ENCODE measurements at regions not wholly inside any gene's neighbourhood (a gene's known extent, or its start where the extent isn't known, plus 50 kb on each side); places are given as distances from the start of the nearest gene placed in this dataset.

- H3K27me3 ChIP-seq (replicated peaks; ENCODE audit: insufficient read depth) = no peaks in the 10 kb centered on the region
- no peak for DNase-seq (ENCODE audit: low spot score)
- H3K4me1 ChIP-seq (replicated peaks) = no peaks in the 10 kb centered on the region
- H3K36me3 ChIP-seq = no peaks in the 10 kb centered on the region
- intact Hi-C loops (cut with DNase I) = no loop called here
- no peak overlapping the region for H3K4me3 ChIP-seq
- no peak overlapping the region for H3K27ac ChIP-seq
- H3K9me3 ChIP-seq = no peaks in the 10 kb centered on the region
- TF ChIP-seq POLR2AphosphoS5 (IDR thresholded peaks at IDR 0.05) (no peak), POLR2A (IDR thresholded peaks at IDR 0.05) (no peak), CTCF (IDR thresholded peaks at IDR 0.05) (no peak)
- WGBS = 75% methylated on average over 4 of the region's 4 CpGs
Observed at GRCh38 chr2:221178139-221178538, 394.0 kb downstream of the EPHA4 start.

DNA sequence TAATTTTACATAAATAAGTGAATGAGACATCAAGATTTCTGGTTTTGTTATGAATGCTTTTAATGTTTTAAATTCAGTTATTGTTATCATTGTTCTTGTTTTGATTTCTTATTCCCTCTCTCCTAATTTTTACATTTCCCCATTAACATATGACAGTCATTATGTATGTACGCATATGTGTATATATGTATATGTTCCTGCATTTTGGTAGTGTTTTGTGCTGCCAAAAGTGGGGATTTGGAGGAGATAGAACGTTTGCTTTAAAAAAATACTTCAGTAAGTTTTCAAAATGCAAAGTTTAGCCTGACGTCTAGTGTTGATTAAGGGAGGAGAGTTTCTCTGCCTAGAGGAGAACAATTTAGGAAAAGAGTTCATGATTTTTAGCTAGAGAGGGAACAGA lies 385.2 kb downstream of the EPHA4 start:
- intact Hi-C loops (cut with DNase I) = no loop called here
- H3K27ac ChIP-seq = no peak overlapping the region
- no peaks in the 10 kb centered on the region for H3K27me3 ChIP-seq (replicated peaks; ENCODE audit: insufficient read depth)
- DNase-seq (ENCODE audit: low spot score) = no peak
- H3K9me3 ChIP-seq = no peaks in the 10 kb centered on the region
- no peaks in the 10 kb centered on the region for H3K36me3 ChIP-seq
- no peaks in the 10 kb centered on the region for H3K4me1 ChIP-seq (replicated peaks)
- 77% methylated on average over 3 of the region's 3 CpGs for whole genome bisulfite sequencing
- TF ChIP-seq POLR2A (IDR thresholded peaks at IDR 0.05) = no peak
- no peak for TF ChIP-seq POLR2AphosphoS5 (IDR thresholded peaks at IDR 0.05)
- no peak overlapping the region for H3K4me3 ChIP-seq

GRCh38 chr2:221189431-221190067 lies 382.6 kb downstream of the EPHA4 start:
- no peaks in the 10 kb centered on the region for H3K27me3 ChIP-seq (replicated peaks; ENCODE audit: insufficient read depth)
- DNase-seq (ENCODE audit: low spot score) = no peak
- H3K9me3 ChIP-seq = no peaks in the 10 kb centered on the region
- intact Hi-C loops (cut with DNase I) = no loop called here
- 51% methylated on average over 8 of the region's 8 CpGs for WGBS
- no peak overlapping the region for H3K4me3 ChIP-seq
- H3K36me3 ChIP-seq = no peaks in the 10 kb centered on the region
- TF ChIP-seq POLR2A (IDR thresholded peaks at IDR 0.05) = no peak
- no peak for TF ChIP-seq CTCF (IDR thresholded peaks at IDR 0.05)
- H3K27ac ChIP-seq = no peak overlapping the region
- H3K4me1 ChIP-seq (replicated peaks) = no peaks in the 10 kb centered on the region

- H3K9me3 ChIP-seq = no peaks in the 10 kb centered on the region
- no peaks in the 10 kb centered on the region for H3K27me3 ChIP-seq (replicated peaks; ENCODE audit: insufficient read depth)
- WGBS = 100% methylated on average over 1 of the region's 1 CpG
- intact Hi-C loops (cut with DNase I) = no loop called here
- DNase-seq (ENCODE audit: low spot score) = no peak
- H3K4me3 ChIP-seq = no peak overlapping the region
- H3K4me1 ChIP-seq (replicated peaks) = no peaks in the 10 kb centered on the region
- H3K36me3 ChIP-seq = no peaks in the 10 kb centered on the region
- no peak overlapping the region for H3K27ac ChIP-seq
- TF ChIP-seq POLR2AphosphoS5 (IDR thresholded peaks at IDR 0.05) = no peak
- no peak for TF ChIP-seq POLR2A (IDR thresholded peaks at IDR 0.05)
Observed at GRCh38 chr2:221195829-221196228, 376.3 kb downstream of the EPHA4 start.

DNA sequence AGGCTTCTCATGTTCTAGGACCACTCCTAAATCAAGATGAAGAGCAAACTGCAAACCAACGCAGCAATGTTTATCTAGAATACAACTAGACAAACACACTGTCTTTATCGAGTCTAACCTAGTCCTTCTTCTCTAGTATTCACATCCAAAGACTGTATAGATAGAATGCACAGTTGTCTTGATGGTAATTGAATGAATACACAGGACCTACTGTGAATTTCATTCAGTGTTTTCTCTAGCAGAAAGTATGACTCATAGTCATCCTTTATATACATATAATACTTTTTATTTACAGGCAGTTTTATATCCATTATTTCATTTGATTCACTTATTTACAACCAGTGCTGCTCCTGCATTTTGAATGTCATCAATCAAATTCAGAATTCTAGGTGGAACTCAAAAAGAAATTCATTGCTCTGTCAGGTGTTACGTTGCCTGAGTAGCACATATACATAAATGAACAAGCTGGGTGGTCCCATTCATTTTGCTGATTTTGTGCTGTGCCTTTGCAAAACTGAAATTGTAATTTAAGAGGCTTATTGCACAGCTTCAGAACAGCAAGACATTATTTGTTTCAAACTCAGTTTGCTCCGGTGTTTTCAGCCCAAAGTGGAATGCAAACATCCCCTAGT lies 374.8 kb downstream of the EPHA4 start:
- Histone ChIP-seq H3K4me3 (no peak overlapping the region), H3K9me3 (no peaks in the 10 kb centered on the region), H3K36me3 (no peaks in the 10 kb centered on the region), H3K27me3 (replicated peaks; ENCODE audit: insufficient read depth) (no peaks in the 10 kb centered on the region), H3K4me1 (replicated peaks) (no peaks in the 10 kb centered on the region), H3K27ac (no peak overlapping the region)
- TF ChIP-seq CTCF (IDR thresholded peaks at IDR 0.05) = no peak
- TF ChIP-seq POLR2A (IDR thresholded peaks at IDR 0.05) = no peak
- no peak for TF ChIP-seq POLR2AphosphoS5 (IDR thresholded peaks at IDR 0.05)
- WGBS = 69% methylated on average over 4 of the region's 4 CpGs
- intact Hi-C loops (cut with DNase I) = no loop called here
- no peak for DNase-seq (ENCODE audit: low spot score)

DNA sequence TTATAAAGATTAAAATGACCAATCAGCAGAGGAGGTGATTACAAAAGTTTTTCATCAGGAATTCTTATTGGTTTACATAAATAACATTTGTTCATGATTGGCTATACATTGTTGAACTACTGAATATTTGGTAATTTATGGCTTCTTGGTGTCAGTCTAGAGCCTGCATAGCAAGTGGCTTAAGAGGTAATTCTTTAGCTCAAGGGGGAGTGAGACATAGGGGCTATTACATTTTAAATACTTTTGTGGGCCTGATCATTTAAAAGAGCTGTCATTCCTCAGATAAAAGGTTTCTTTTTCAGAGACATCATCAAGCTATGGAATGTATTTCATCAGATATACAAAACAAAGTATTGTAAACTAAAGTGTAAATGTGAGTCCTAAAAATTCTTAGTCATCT lies 373.8 kb downstream of the EPHA4 start:
- TF ChIP-seq CTCF (IDR thresholded peaks at IDR 0.05) = no peak
- no peak for TF ChIP-seq POLR2AphosphoS5 (IDR thresholded peaks at IDR 0.05)
- no peak for TF ChIP-seq POLR2A (IDR thresholded peaks at IDR 0.05)
- Histone ChIP-seq H3K36me3 (no peaks in the 10 kb centered on the region), H3K4me3 (no peak overlapping the region), H3K9me3 (no peaks in the 10 kb centered on the region), H3K4me1 (replicated peaks) (no peaks in the 10 kb centered on the region), H3K27me3 (replicated peaks; ENCODE audit: insufficient read depth) (no peaks in the 10 kb centered on the region), H3K27ac (no peak overlapping the region)
- no peak for DNase-seq (ENCODE audit: low spot score)
- intact Hi-C loops (cut with DNase I) = no loop called here
